ENCODE measurements at regions not wholly inside any gene's neighbourhood (a gene's known extent, or its start where the extent isn't known, plus 50 kb on each side); places are given as distances from the start of the nearest gene placed in this dataset.
"Not testable (repeated sequence)": the region's sequence is repeated elsewhere in the genome, so short reads cannot be mapped to it uniquely, and the experiment has no call there.

DNA sequence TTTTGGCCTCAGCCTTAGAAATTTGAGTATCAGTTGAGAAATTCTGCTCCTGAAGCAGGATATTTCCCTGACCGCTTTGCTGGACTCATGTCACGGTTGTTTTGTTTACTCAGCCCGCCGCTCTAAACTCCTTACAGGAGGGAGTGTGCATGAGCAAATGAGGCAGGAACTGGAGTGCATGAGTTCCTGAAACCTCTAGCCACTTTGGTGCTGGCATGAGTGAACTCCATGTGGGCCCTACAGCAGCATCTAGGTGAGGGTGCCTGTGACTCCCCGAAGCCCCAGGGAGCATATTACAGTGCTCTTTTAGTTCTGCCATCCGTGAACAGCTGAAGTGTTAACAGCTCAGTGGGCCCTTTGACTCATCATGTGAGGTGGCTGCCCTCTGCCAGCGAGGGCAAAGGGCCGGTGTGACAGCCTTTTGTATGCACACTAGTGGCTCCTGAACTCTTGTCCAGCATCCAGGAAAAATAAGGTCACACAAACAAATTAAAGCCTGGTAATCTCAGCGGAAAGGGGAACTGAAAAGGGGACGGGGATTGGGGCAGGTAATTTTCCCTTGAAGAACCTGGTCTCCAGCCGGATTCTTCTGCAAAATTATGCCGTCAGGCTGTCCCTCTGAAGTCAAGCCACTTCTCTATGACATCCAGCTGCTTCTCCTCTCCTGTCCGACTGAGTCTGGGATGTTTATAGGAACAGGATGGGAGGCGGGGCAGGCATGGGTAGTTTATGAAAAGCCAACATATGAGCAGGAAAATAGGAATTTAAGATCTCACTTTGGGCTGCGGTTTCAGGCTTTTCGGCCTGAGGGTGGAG is 1668.7 kb downstream of the SUCLG1 start:
- H3K4me1 ChIP-seq: peaks cover 52% of the 10 kb centered on the region
- DNase-seq: peak; percentile 92 to 97
- H3K9me3 ChIP-seq (replicated peaks): no peaks in the 10 kb centered on the region
- H3K36me3 ChIP-seq: no peaks in the 10 kb centered on the region
- H3K4me3 ChIP-seq: peak overlapping the region; percentile 44
- H3K27me3 ChIP-seq: no peaks in the 10 kb centered on the region
- peak overlapping the region; percentile 95 for H3K27ac ChIP-seq

DNA sequence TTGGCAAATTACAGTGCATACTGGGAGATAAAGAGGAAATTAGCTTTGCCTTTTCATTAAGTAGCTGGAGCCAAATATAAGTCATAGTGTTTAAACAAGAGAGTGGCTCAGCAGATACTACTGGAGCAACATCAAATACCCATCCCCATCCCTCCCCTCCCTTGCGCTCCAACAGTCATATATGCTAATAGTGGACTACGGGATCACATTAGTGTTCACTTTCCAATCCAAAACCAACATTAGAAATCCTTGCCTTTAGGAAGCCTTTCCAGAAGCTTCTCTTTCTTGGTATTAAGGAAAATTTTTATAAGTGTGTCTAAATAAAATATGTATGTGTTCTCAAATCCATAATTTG is 1669.3 kb downstream of the SUCLG1 start:
- no peaks in the 10 kb centered on the region for H3K36me3 ChIP-seq
- H3K27me3 ChIP-seq: no peaks in the 10 kb centered on the region
- peaks cover 46% of the 10 kb centered on the region for H3K4me1 ChIP-seq
- H3K9me3 ChIP-seq (replicated peaks): no peaks in the 10 kb centered on the region
- peak; percentile 34 to 64 for DNase-seq
- peak overlapping the region; percentile 44 for H3K4me3 ChIP-seq
- H3K27ac ChIP-seq: peak overlapping the region; percentile 95

DNA sequence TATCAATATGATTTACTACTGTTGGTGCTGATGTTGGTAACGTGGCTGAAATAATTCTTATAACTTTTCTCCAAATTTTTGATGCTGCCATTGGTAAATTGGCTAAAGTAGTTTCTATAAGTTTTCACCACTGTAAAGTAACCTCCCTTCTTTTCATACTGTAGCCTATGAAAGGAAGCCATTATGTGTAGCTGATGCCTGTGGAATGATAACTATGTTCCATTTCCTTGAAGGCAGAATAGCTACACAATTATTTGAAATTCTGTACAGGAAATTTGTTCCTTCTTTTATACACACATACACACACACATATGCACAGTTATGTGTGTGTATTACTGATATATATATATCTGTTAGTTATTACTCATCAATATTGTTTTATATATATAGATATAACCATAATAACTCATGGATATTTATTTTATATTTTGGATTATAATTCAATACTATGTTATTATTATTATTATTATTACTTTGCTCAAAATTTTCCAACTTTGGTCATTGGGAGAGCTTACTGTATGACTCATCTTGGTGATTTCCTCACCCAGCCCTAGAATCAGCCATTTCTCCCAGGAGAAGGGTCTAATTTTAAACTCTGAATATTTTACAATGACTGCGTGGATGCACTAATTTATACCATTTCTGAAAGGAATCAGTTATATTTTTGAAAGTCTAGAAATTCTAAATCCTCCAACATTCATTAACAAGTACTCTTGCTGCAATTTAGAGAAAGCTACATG is 1677.7 kb downstream of the SUCLG1 start:
- no peaks in the 10 kb centered on the region for H3K9me3 ChIP-seq (replicated peaks)
- H3K4me1 ChIP-seq: no peaks in the 10 kb centered on the region
- H3K36me3 ChIP-seq: no peaks in the 10 kb centered on the region
- no peaks in the 10 kb centered on the region for H3K27me3 ChIP-seq
- no peak overlapping the region for H3K27ac ChIP-seq
- no peak overlapping the region for H3K4me3 ChIP-seq
- no peak for DNase-seq

DNA sequence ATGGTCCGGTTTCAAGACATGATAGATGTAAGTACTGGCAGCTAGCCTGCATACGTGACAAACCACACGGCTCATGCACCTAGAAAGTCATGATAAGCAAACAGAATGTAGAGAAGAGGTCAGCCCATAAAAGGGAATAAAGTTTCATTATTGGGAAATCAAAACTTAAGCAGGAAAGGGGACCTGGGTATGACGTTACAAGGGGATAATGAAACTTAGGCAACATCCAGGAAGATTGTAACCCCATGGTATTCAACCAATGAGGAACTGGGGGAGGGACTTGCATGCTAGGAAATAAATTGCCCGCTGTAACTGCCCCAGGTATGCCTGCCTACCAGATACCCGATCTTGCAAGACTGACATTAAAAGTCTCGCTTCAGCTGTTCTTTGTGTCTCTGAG is 1679.0 kb downstream of the SUCLG1 start:
- no peaks in the 10 kb centered on the region for H3K36me3 ChIP-seq
- no peak overlapping the region for H3K27ac ChIP-seq
- DNase-seq: no peak
- no peaks in the 10 kb centered on the region for H3K4me1 ChIP-seq
- H3K27me3 ChIP-seq: no peaks in the 10 kb centered on the region
- no peak overlapping the region for H3K4me3 ChIP-seq
- H3K9me3 ChIP-seq (replicated peaks): no peaks in the 10 kb centered on the region

DNA sequence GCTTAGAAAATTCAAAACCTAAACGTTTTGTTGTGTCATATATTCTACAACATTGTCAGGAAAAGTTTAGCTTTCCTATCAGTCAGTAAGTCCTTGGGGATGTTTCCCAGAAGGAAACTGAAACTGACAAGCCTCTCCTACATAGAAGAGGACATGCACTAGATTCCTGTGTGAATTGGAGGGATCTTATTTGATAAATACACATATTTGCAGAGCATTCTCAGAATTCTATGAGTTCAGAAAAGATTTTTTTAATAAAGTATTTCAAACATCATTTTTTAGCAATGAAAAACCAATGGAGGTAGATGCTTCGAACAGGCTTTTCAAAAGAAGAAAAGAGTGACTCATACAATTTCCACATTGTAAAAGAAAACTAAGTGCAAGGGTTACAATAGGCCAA is 1706.7 kb downstream of the SUCLG1 start:
- H3K27ac ChIP-seq: no peak overlapping the region
- DNase-seq: no peak

DNA sequence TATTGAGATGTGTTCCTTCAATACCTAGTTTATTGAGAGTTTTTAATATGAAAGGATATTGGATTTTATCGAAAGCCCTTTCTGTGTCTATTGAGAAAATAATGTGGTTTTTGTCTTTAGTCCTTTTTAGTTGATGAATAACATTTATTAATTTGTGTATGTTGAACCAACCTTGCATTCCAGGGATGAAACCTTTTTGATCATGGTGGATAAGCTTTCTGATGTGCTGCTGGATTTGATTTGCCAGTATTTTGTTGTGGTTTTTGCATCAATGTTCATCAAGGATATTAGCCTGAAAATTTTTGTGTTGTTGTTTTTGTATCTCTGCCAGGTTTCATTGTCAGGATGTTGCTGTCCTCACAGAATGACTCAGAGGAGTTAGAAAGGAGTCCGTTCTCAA is 1710.4 kb downstream of the SUCLG1 start:
- DNase-seq: no peak
- Histone ChIP-seq H3K9me3 (replicated peaks) (peaks cover 9% of the 10 kb centered on the region; the same call in 1 of the 2 replicates), H3K27me3 (no peaks in the 10 kb centered on the region), H3K4me3 (no peak overlapping the region), H3K27ac (no peak overlapping the region), H3K4me1 (no peaks in the 10 kb centered on the region), H3K36me3 (no peaks in the 10 kb centered on the region)

More for the DNA sequence above, 1706.7 kb downstream of the SUCLG1 start:
- H3K27me3 ChIP-seq: no peaks in the 10 kb centered on the region
- H3K9me3 ChIP-seq (replicated peaks): peaks cover 9% of the 10 kb centered on the region; the same call in 1 of the 2 replicates
- no peaks in the 10 kb centered on the region for H3K4me1 ChIP-seq
- no peak overlapping the region for H3K4me3 ChIP-seq
- no peaks in the 10 kb centered on the region for H3K36me3 ChIP-seq

DNA sequence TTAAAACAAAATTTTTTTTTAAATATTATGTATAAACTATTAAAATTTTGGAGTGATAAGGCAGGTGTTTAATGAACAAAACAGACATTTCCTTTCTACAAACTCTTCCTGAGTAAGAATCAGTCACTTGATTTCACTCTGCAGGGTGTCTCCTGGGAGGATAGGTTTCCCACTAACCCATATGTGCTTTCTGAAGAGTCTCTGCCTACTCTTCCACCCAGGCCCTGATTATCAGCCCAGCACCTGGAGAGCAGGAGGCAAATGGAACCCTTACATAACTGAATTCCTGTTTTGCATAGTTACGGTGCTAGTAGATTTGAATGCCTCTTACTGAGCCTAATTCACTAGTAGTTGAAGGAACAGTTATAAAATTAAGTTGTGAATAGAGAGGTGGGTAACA is 1718.6 kb downstream of the SUCLG1 start:
- DNase-seq: no peak
- H3K4me1 ChIP-seq: no peaks in the 10 kb centered on the region
- H3K27ac ChIP-seq: no peak overlapping the region
- no peaks in the 10 kb centered on the region for H3K9me3 ChIP-seq (replicated peaks)
- H3K27me3 ChIP-seq: peaks cover 5% of the 10 kb centered on the region
- H3K36me3 ChIP-seq: no peaks in the 10 kb centered on the region
- no peak overlapping the region for H3K4me3 ChIP-seq

DNA sequence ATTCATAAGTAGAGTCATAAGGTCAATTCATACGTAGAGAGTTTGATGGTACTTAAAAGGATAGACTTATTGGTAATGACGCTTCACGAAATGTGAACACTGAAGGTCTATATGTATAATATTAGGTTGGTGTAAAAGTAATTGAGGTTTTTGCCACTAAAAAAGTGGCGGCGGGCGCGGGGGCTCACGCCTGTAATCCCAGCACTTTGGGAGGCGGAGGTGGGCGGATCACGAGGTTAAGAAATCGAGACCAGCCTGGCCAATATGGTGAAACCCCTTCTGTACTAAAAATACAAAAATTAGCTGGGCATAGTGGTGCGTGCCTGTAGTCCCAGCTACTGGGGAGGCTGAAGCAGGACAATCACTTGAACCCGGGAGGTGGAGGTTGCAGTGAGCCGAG is 1721.1 kb downstream of the SUCLG1 start:
- H3K27me3 ChIP-seq; DNase-seq; H3K36me3 ChIP-seq; H3K27ac ChIP-seq; H3K9me3 ChIP-seq (replicated peaks); H3K4me3 ChIP-seq; H3K4me1 ChIP-seq: not testable (repeated sequence)

DNA sequence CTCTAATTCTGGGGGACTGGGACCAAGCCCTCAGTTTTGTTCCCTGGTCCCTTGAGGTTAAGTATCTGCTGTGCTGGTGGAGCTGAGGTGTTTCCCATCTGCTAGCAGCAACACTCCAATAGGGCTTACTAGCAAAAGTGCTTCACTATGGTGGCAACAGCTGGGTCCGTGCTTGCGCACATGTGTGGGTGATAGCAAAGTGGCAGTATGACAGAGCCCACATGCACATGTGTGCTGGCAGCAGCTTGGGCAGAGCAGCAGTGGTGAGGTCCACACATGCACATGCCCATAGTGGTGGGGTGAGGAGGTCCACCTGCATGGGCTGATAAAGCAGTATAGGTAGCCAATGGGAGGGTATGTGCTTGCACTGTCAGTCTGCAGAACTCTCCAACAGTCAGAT is 1723.7 kb downstream of the SUCLG1 start:
- H3K4me1 ChIP-seq: no peaks in the 10 kb centered on the region
- DNase-seq: no peak
- H3K36me3 ChIP-seq: no peaks in the 10 kb centered on the region

DNA sequence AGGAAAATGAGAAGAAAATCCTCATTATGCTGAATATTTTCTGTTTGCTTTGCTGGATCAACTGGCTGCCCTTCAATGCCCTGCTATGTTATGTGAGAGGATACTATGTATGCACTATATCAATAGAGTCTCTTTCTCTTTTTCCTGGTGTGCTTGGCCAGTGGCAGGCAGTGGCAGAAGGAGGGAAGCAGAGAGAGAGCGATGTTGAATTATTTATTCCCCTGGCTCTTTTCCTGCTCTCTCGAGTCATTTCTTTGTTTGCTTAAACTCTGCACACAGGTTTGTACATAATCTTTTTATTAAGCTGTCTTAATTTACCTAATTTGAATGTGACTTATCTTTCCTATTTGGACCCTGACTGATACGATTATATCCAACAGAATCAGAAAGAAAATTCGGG is 1727.3 kb downstream of the SUCLG1 start:
- Histone ChIP-seq H3K4me3 (no peak overlapping the region), H3K9me3 (replicated peaks) (no peaks in the 10 kb centered on the region), H3K4me1 (no peaks in the 10 kb centered on the region), H3K36me3 (peaks cover 2% of the 10 kb centered on the region; the same call in 1 of the 2 replicates), H3K27ac (no peak overlapping the region), H3K27me3 (peaks cover 13% of the 10 kb centered on the region)
- no peak for DNase-seq

More for the DNA sequence above, 1723.7 kb downstream of the SUCLG1 start:
- Histone ChIP-seq H3K27ac (no peak overlapping the region), H3K27me3 (peaks cover 5% of the 10 kb centered on the region), H3K9me3 (replicated peaks) (no peaks in the 10 kb centered on the region), H3K4me3 (no peak overlapping the region)

DNA sequence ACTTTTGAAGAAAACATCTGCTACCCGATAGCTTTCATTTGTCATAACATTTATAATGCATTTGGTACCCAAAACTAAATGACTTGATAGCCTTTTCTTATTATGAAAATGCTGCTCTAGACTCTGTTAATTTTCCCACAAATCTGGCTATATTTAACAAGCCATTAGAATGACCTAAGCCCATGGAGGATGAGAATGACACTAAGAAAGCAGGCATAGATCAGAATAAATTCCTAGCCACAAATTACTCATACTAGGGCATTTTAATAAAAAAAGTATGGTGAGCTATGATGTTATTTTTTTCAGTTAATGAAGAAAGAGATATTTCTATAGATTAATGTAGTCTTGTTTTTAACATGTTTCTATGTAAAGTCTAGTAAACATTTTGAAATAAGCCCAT is 1728.3 kb downstream of the SUCLG1 start:
- Histone ChIP-seq H3K27ac (no peak overlapping the region), H3K4me1 (no peaks in the 10 kb centered on the region), H3K36me3 (peaks cover 2% of the 10 kb centered on the region; the same call in 1 of the 2 replicates), H3K4me3 (no peak overlapping the region), H3K27me3 (peaks cover 8% of the 10 kb centered on the region; the same call in 1 of the 2 replicates), H3K9me3 (replicated peaks) (no peaks in the 10 kb centered on the region)
- DNase-seq: no peak

DNA sequence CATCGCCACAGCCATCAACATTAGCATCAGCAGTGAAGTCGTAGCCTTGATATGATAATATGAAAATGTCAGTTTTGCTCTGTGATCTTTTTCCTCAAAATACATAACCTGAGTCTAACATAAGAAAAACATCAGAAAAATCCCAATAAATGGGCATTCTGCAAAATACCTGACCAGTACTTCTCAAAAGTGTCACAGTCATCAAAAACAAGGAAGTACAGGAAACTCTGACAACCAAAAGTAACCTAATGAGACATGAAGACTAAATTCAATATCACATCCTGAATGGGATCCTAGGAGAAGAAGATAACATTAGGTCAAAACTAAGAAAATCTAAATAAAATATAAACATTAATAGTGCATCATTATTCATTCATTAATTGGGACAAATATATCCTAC is 1731.0 kb downstream of the SUCLG1 start:
- H3K4me3 ChIP-seq: no peak overlapping the region
- peaks cover 6% of the 10 kb centered on the region; the same call in 1 of the 2 replicates for H3K36me3 ChIP-seq
- peaks cover 8% of the 10 kb centered on the region; the same call in 1 of the 2 replicates for H3K27me3 ChIP-seq
- no peaks in the 10 kb centered on the region for H3K9me3 ChIP-seq (replicated peaks)
- no peak overlapping the region for H3K27ac ChIP-seq
- no peaks in the 10 kb centered on the region for H3K4me1 ChIP-seq
- no peak for DNase-seq

DNA sequence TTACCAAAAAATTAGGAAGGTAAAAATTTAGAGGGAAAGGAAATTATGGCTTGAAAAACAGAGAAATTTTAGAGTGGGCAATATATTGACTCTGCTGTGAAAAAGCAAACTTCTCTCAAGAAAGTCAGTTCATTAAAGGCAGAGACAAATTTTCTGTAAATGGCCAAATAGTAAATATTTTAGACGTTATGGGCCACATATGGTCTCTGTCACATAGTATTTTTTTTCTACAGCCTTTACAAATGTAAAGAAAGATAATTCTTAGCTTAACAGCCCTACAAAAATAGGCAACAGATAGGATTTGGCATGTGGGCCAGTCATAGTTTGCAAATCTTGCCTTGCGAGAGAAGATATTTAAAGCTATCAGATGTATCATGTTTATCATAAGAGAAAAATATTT is 1750.4 kb downstream of the SUCLG1 start:
- Histone ChIP-seq H3K27ac (no peak overlapping the region), H3K27me3 (no peaks in the 10 kb centered on the region), H3K4me1 (no peaks in the 10 kb centered on the region), H3K4me3 (no peak overlapping the region), H3K36me3 (no peaks in the 10 kb centered on the region), H3K9me3 (replicated peaks) (no peaks in the 10 kb centered on the region)
- no peak for DNase-seq

DNA sequence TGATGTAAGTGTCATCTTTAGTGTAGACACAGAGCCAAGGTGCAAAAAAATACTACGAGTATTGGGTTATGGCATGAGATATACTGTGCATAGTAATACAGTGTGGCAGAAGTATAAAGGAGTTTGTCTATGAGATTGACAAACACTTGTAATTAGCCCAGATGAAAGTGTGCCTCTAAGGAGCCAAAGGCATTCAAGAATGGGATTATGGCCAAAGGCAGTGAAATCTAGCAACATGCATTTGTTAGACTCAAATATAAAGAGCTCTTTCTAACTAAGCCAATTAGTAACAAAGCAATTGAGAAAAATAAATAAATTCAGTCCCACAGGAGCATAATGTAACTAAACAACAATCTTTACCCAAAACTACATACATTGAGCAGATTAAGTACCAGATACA is 1761.8 kb downstream of the SUCLG1 start:
- H3K4me3 ChIP-seq: no peak overlapping the region
- no peak for DNase-seq
- H3K27me3 ChIP-seq: no peaks in the 10 kb centered on the region; the same call in 1 of the 2 replicates
- no peaks in the 10 kb centered on the region for H3K36me3 ChIP-seq
- H3K4me1 ChIP-seq: no peaks in the 10 kb centered on the region
- no peak overlapping the region for H3K27ac ChIP-seq
- no peaks in the 10 kb centered on the region for H3K9me3 ChIP-seq (replicated peaks)

DNA sequence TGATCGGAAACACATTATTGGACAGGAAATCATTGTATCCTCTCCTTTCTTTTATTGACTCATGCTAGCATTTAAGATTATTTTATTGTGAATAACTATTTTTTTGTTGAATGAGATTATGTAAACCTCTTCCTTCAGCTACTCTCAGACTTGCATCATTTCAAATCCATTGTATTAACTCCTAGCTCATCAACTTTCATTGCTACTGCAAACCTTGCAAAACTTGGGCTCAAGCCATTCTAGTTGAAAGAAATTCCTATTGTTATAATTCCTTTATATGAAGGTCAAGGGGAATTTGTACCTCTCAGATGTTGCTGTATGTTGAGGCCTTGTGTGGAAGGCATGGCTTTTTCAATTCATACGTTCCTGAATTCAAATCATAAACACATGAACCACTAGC is 1764.6 kb downstream of the SUCLG1 start:
- no peaks in the 10 kb centered on the region for H3K9me3 ChIP-seq (replicated peaks)
- DNase-seq: no peak

More for the DNA sequence above, 1764.6 kb downstream of the SUCLG1 start:
- Histone ChIP-seq H3K27ac (no peak overlapping the region), H3K4me3 (no peak overlapping the region), H3K27me3 (no peaks in the 10 kb centered on the region; the same call in 1 of the 2 replicates), H3K4me1 (no peaks in the 10 kb centered on the region), H3K36me3 (no peaks in the 10 kb centered on the region)
